ENCODE measurements at regions not wholly inside any gene's neighbourhood (a gene's known extent, or its start where the extent isn't known, plus 50 kb on each side); places are given as distances from the start of the nearest gene placed in this dataset.

DNA sequence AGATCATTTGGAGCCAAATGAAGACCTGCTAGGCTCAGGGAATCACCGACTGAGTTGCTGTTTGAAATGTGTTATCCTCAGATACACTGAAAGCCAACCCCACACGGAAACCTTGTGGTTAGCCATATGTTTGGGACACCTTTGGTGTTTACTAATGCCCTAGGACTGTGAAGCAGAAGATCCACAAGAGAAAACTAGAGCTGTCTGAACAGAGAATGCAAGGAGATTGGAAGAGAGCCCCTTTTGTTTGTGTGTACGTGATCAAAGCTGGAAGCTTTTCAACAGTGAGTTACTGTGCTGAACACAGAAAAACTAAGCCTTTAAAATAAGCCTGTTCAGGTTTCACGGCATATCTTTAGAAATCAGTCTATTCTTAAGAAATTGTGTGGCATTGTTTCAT lies 908.2 kb upstream of the ADGRL2 start:
- Histone ChIP-seq H3K36me3 (ENCODE audit: insufficient read depth, low read length) (no peaks in the 10 kb centered on the region), H2AFZ (ENCODE audit: low read length) (no peak overlapping the region), H3K9me3 (ENCODE audit: low read length) (no peaks in the 10 kb centered on the region), H3K4me2 (ENCODE audit: low read length) (no peak overlapping the region), H4K20me1 (ENCODE audit: insufficient read depth, low read length) (no peaks in the 10 kb centered on the region), H3K79me2 (ENCODE audit: insufficient read depth, low read depth, low read length) (no peaks in the 10 kb centered on the region), H3K27ac (ENCODE audit: low read depth, low read length, poor library complexity, severe bottlenecking) (no peak overlapping the region), H3K9me2 (ENCODE audit: insufficient read depth, low read length) (no peaks in the 10 kb centered on the region), H3K4me1 (ENCODE audit: insufficient read depth, low read length, poor library complexity, severe bottlenecking) (no peaks in the 10 kb centered on the region), H3K4me3 (ENCODE audit: low read depth, low read length, poor library complexity, severe bottlenecking) (no peak overlapping the region)
- DNase-seq (ENCODE audit: low spot score) = no peak
- CTCF ChIA-PET (ENCODE audit: unreplicated experiment) = no interaction called here
- TF ChIP-seq, protein P1, sequence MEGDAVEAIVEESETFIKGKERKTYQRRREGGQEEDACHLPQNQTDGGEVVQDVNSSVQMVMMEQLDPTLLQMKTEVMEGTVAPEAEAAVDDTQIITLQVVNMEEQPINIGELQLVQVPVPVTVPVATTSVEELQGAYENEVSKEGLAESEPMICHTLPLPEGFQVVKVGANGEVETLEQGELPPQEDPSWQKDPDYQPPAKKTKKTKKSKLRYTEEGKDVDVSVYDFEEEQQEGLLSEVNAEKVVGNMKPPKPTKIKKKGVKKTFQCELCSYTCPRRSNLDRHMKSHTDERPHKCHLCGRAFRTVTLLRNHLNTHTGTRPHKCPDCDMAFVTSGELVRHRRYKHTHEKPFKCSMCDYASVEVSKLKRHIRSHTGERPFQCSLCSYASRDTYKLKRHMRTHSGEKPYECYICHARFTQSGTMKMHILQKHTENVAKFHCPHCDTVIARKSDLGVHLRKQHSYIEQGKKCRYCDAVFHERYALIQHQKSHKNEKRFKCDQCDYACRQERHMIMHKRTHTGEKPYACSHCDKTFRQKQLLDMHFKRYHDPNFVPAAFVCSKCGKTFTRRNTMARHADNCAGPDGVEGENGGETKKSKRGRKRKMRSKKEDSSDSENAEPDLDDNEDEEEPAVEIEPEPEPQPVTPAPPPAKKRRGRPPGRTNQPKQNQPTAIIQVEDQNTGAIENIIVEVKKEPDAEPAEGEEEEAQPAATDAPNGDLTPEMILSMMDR (conservative IDR thresholded peaks at IDR 0.05; ENCODE audit: low read length) = no peak
- TF ChIP-seq EZH2phosphoT487 (IDR thresholded peaks at IDR 0.05; ENCODE audit: borderline replicate concordance, low read depth, low read length) = no peak
- no TSS peak for BruUV-seq (replicated peaks)
- intact Hi-C loops (cut with micrococcal nuclease; ENCODE audit: unreplicated experiment) = no loop called here
- POLR2A ChIA-PET = no interaction called here

DNA sequence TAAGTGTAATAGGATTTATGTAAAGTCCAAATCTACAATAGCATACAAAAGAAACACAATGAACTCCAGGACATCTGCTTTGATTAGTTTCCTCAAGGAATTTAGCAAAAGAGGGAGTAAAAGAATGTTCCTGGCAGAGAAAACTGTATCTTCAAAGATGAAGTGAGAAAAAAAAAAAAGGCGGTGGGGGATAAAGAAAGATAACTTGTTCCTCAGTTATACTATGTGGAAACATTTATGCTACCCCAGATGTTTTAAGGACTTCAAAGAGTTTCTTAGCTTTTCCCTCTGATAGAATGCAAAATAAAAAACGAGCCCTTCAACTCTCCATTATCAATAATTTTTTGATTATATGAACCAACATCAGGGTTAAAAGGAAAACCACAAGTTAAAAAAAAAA lies 908.9 kb upstream of the ADGRL2 start:
- H3K79me2 ChIP-seq (ENCODE audit: insufficient read depth, low read depth, low read length) = no peaks in the 10 kb centered on the region
- no peaks in the 10 kb centered on the region for H4K20me1 ChIP-seq (ENCODE audit: insufficient read depth, low read length)
- no peaks in the 10 kb centered on the region for H3K36me3 ChIP-seq (ENCODE audit: insufficient read depth, low read length)
- POLR2A ChIA-PET = no interaction called here
- intact Hi-C loops (cut with micrococcal nuclease; ENCODE audit: unreplicated experiment) = no loop called here
- H3K9me3 ChIP-seq (ENCODE audit: low read length) = no peaks in the 10 kb centered on the region
- BruUV-seq (replicated peaks) = no TSS peak
- CTCF ChIA-PET (ENCODE audit: unreplicated experiment) = no interaction called here
- H3K27ac ChIP-seq (ENCODE audit: low read depth, low read length, poor library complexity, severe bottlenecking) = no peak overlapping the region
- no peaks in the 10 kb centered on the region for H3K4me1 ChIP-seq (ENCODE audit: insufficient read depth, low read length, poor library complexity, severe bottlenecking)
- H3K9me2 ChIP-seq (ENCODE audit: insufficient read depth, low read length) = no peaks in the 10 kb centered on the region
- no peak for DNase-seq (ENCODE audit: low spot score)
- H2AFZ ChIP-seq (ENCODE audit: low read length) = no peak overlapping the region
- TF ChIP-seq, protein P1 (conservative IDR thresholded peaks at IDR 0.05; ENCODE audit: low read length) = no peak
- no peak for TF ChIP-seq EZH2phosphoT487 (IDR thresholded peaks at IDR 0.05; ENCODE audit: borderline replicate concordance, low read depth, low read length)
- H3K4me2 ChIP-seq (ENCODE audit: low read length) = no peak overlapping the region
- H3K4me3 ChIP-seq (ENCODE audit: low read depth, low read length, poor library complexity, severe bottlenecking) = no peak overlapping the region

DNA sequence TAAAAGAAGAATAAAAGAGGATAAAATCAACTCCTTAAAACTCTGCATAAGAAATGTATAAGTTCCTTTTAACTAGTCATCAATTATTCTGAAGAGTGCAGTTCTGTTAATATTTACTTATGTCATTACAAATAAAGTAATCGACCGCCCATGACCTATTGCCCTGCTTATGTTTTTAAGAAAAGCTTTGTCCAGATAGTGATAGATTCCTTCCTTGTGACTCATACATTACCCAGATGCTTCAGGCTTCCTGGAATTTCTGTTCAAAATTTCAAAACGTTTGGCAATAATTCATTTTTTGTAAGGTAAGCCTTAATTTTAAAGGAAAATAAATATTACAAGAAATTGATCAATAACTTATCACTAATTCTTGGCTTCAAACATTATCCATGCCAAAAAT lies 918.2 kb upstream of the ADGRL2 start:
- no peak for TF ChIP-seq EZH2phosphoT487 (IDR thresholded peaks at IDR 0.05; ENCODE audit: borderline replicate concordance, low read depth, low read length)
- TF ChIP-seq, protein P1 (conservative IDR thresholded peaks at IDR 0.05; ENCODE audit: low read length) = no peak
- BruUV-seq (replicated peaks) = no TSS peak
- H3K4me1 ChIP-seq (ENCODE audit: insufficient read depth, low read length, poor library complexity, severe bottlenecking) = no peaks in the 10 kb centered on the region
- ChIA-PET POLR2A (no interaction called here), CTCF (ENCODE audit: unreplicated experiment) (no interaction called here)
- no peak overlapping the region for H3K4me3 ChIP-seq (ENCODE audit: low read depth, low read length, poor library complexity, severe bottlenecking)
- intact Hi-C loops (cut with micrococcal nuclease; ENCODE audit: unreplicated experiment) = no loop called here
- DNase-seq (ENCODE audit: low spot score) = no peak
- no peaks in the 10 kb centered on the region for H3K9me3 ChIP-seq (ENCODE audit: low read length)
- H3K9me2 ChIP-seq (ENCODE audit: insufficient read depth, low read length) = no peaks in the 10 kb centered on the region
- no peak overlapping the region for H3K4me2 ChIP-seq (ENCODE audit: low read length)
- no peaks in the 10 kb centered on the region for H4K20me1 ChIP-seq (ENCODE audit: insufficient read depth, low read length)
- H3K79me2 ChIP-seq (ENCODE audit: insufficient read depth, low read depth, low read length) = no peaks in the 10 kb centered on the region
- H3K27ac ChIP-seq (ENCODE audit: low read depth, low read length, poor library complexity, severe bottlenecking) = no peak overlapping the region
- H2AFZ ChIP-seq (ENCODE audit: low read length) = no peak overlapping the region
- H3K36me3 ChIP-seq (ENCODE audit: insufficient read depth, low read length) = no peaks in the 10 kb centered on the region
